ENCODE measurements at regions not wholly inside any gene's neighbourhood (a gene's known extent, or its start where the extent isn't known, plus 50 kb on each side); places are given as distances from the start of the nearest gene placed in this dataset.
"Not testable (repeated sequence)": the region's sequence is repeated elsewhere in the genome, so short reads cannot be mapped to it uniquely, and the experiment has no call there.

GRCh38 chr15:30761365-30761764 is 135.4 kb downstream of the ARHGAP11B start:
- not testable (repeated sequence) for DNase-seq

DNA sequence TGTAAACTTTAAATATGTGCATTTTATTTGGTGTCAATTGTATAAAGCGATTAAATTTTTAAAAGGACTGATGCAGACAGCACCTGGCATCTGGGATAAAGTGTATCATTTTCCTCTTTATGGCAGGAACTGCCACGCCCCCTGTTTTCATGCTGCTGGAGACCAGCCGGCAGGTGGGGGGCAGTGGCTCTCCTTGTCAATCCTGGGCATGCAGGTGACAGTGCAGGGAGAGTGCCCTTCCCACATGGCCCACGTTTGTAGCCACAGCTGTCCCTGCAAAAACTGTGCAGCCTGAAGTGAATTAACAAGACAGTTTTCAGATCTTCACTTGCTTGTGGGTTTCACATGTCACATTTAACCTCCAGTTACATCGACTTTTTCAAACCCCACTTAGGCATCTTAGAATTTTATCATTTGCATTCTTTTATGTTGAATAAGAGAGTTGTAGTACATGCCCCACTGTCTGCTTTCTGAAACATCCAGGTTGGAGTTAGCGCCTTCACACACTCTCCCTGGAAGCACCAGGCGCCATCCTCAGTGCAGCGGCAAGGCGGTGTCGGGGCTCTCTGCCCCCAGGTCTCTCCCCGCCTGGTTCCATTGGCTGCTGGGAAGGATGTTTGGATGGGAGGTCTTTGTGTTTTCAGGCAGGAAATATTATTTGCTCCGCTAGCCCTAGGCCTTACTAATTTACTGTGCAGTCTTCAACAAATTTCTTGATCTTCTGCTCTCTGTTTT is 134.2 kb upstream of the FAN1 start:
- not testable (repeated sequence) for DNase-seq

DNA sequence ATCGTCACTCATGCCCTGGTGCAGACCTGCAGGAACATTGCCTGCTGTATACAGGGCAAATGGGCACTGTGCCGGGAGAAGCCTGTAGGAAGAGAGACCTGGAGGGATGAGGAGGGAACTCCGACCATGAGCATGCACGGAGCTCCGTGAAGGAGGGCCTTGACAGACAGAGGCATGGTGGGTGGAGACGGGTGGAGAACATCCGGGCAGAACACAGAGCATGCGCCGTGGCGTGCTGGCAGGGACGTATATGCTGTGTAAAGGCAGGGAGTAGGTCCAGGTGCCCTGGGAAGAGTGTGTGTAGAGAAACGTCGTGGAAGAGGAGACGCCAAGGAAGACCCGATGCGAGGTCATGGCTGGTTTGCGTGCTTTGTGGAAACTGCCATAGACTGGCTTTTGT is 133.0 kb upstream of the FAN1 start:
- DNase-seq: no peak

DNA sequence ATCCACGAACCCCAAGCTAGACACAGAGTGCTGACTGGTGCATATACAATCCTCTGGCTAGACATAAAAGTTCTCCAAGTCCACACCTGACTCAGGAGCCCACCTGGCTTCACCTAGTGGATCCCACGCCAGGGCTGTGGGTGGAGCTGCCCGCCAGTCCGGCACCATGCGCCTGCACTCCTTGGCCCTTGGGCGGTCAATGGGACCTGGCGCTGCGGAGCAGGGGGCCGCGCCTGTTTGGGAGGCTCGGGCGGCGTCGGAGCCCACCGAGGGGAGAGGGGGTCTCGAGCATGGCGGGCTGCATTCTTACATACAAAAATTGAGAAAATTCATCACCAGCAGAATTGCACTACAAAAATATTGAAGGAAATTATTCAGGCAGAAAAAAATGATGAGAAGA is 120.7 kb upstream of the FAN1 start:
- DNase-seq: no peak

GRCh38 chr15:30788595-30788994 is 115.1 kb upstream of the FAN1 start:
- no peak for DNase-seq

DNA sequence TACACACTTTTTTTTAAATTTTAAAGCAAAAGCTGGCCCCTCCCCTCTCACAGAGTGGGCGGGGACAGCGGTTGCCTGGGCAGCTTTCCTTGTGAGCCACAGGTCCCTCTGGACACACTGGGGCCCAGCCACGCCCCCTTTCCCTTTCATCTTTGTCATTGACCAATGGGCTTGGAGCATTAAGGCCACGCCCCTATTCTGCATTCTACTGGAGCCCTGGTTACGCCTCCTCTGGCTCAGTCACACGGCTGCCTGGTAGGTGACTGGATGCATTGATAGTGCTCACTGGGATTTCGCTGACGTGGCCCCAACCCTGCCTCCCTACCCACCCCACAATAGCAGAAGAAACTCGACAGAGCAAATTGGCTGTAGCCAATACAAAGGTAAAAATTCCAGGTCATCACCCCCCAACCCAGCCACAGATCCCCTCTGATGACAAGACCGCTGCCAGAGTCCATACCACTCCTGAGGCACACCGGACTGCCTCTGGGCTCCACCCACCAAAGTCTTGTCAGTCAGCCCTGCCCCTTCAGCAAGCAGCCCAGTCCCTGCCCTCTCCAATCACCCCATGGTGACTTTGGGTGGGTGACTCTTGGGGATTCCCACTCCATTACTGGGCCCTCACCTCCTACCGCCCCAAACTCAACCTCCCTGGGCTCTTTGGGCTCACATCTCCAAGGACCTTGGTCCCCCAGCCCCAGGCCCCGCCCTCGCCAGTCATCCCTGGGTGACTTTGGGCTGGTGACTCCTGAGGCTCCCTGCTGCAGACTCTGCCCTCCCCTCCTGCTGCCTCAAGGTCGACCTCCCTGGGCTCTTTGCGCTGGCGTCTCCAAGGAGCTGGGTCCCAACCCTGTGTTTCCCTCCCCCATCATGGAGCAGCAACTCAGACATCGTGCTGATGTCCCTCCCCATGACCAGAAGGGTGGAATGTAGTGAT is 112.2 kb upstream of the FAN1 start:
- DNase-seq: peak; percentile 7

- not testable (repeated sequence) for DNase-seq
Observed at GRCh38 chr15:30792843-30793242, 110.9 kb upstream of the FAN1 start.

DNA sequence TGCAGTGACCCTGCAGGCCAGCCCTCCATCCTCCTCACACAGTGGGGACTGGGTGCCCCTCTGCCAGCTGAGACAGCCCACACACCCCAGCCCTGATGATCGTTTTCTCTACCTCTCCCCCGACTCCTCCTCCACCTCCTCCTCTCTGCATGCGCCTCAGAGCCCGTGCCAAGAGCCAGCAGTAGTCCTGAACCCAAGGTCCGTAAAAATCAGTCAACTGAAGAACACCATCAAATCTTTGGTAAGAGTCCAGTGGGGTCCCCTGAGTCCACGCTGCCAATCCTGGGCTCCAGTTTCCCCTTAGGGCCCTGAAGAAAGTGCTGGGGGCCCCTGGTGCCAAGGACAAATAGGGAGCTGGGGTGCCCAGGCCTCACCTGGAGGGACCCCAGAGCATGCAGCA is 109.3 kb upstream of the FAN1 start:
- no peak for DNase-seq

- DNase-seq: not testable (repeated sequence)
Observed at GRCh38 chr15:30799565-30799964, 104.2 kb upstream of the FAN1 start.

- DNase-seq: not testable (repeated sequence)
Observed at GRCh38 chr15:30801140-30801895, 102.4 kb upstream of the FAN1 start.

DNA sequence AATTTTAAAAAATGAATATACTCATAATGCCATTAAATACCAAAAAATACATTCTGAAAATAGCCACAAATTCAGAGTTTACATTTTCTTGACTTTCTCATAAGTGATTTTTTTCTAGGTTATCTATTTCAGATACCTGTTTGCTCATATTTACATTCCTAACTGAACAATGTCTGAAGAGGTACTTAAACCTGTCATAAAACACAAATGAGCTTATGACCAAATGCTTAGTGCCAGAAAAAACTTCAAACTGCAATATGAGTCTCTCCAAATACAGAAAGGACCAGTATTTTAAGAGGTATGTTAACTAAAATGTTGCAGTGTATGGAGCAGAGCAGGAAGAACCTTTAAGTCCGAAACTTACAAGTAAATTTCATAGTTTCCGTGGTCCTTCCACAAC is 101.7 kb upstream of the FAN1 start:
- not testable (repeated sequence) for DNase-seq

DNA sequence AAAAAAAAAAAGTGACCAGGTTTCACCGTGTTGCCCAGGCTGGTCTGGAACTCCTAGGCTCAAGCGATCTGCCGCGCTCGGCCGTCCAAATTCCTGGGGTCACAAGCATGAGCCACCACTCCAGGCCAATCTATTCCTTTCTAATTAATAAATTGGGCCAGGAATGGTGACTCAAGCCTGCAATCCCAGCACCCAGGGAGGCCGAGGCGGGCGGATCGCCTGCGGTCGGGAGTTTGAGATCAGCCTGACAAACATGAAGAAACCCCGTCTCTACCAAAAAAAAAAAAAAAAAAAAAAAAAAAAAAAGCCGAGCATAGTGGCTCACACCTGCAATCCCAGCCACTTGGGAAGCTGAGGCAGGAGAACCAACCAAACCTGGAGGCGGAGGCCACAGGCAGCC is 100.0 kb upstream of the FAN1 start:
- not testable (repeated sequence) for DNase-seq

DNA sequence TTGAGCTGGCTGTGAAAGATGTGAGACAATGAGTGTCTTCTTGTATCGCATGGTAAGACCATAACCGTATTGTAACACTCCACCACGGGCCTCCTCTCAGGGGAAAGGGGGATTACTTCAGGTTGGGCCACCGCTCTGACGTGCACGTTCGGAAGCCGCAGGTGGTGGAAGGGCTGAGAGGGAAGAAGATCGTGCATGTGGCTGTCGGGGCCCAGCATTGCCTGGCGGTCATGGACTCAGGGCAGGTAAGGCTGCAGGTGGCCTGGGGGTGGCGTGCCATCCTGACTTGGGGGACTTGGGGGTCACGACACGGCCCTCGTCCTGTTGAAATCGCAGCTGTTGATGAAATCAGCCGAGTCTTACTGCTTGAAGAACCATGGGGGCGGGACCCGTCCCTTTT is 87.3 kb upstream of the FAN1 start:
- DNase-seq: no peak

DNA sequence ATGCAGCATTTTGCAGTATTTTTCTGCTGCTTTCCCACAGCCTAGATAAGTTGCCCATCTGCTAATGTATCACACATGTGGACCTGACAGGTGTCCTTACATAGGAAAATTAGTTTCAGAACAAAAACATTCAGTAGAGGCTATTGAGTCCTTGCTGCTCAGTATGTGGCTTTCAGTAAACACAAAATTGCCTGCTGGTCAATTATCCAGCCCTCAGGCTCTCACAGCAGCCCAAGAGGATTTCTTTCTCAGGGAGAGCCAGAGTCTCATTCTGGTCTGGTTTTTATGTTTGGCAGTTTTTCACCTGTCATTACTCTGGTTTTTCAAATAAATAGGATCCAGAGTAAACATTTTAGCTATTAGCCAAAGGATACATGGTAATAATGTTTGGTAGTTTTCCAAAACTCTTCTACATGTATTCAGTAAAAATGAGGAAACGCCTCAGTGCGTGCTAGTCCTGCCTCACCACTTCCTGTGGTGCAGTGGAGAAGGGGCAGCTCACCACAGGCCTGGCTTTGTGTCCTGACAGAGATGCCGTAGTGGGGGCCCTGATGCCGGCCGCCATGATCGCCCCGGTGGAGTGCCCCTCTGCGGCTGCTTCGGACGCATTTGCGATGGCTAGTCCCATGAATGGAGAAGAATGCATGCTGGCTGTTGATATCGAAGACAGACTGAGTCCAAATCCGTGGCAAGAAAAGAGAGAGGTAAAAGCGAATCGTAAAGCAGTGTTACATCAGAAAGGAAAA is 80.5 kb upstream of the FAN1 start:
- DNase-seq: peak; percentile 45

- no peak for DNase-seq
Observed at GRCh38 chr15:30824518-30825195, 79.1 kb upstream of the FAN1 start.

DNA sequence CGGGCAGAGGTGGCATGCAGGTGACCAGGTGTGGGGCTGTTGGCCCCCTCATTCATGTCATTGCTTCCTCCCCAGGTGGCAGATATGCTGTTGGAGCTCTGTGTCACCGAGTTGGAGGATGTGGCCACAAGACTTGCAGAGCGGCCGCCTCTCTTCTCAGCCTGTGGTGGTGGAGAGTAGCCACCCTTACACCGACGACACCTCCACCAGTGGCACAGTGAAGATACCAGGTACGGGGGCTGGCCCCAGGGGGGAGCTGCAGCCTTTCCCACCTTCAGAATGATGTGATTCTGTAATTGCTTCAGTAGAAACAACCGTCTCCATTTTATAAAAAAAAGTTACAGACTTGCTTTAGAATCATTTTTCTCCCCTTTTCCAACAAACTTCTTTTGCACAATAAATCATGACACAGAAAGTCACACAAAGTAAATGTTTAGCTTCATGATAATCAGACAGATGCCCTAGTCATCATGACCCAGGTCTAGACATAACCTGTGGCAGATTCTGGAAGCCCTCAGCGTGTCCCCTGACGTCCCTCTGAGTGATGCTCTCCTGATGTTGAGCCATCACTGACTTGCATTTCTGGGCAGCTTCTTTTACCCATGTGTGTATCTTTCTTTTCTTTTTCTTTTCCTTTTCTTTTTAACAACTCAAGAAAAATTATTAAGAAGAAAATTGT is 76.0 kb upstream of the FAN1 start:
- DNase-seq: no peak

DNA sequence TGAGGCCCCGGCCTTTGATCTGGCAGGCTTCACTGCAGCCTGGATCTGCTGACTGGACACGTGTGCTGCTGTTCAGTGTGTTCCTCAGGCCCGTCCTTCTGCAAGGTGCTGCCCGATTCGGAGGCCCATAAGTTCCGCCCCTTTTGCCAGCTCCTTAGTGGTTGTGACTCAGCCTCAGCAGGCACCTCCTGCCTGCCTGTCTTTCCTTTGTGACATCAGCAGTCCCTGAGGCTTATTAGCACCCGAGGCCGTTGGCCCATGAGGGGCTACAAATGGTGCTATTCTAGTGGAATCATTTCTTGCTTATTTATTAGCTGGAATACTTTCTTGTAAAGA is 75.4 kb upstream of the FAN1 start:
- not testable (repeated sequence) for DNase-seq

- DNase-seq: no peak
Observed at GRCh38 chr15:30830961-30831360, 72.8 kb upstream of the FAN1 start.

- not testable (repeated sequence) for DNase-seq
Observed at GRCh38 chr15:30833379-30833778, 70.3 kb upstream of the FAN1 start.

DNA sequence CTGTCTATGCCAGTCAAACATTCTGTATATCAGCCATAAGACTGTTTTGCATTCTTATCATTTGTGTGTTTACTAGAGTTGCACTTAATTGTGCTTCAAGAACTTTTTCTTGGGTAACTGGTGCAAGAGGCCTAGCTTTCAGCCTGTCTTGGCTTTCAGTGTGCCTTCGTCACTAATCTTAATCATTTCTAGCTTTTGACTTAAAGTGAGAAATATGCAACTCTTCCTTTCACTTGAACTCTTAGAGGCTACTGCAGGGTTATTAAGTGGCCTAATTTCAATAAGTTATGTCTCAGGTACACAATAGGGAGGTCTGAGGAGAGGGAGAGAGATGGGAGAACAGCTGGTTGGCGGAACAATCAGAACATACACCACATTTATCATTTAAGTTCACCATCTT is 62.1 kb upstream of the FAN1 start:
- not testable (repeated sequence) for DNase-seq

- DNase-seq: peak; percentile 18
Observed at GRCh38 chr15:30842798-30843472, 60.8 kb upstream of the FAN1 start.
